Body of pancreas (tissue), 4 donors: ENCODE measurements at regions not wholly inside any gene's neighbourhood (a gene's known extent, or its start where the extent isn't known, plus 50 kb on each side); places are given as distances from the start of the nearest gene placed in this dataset.

Source experiments
- ATAC-seq: fragments of 150-250 bp; one replicate; pipeline ENCODE4 v1.9.1; 2016
- DNase-seq, 4 donors: peaks; one replicate each; pipeline ENCODE4 v3.0.0-alpha.2; 2019
- H3K27ac ChIP-seq, 4 donors: fragments of 200-600 bp; sonication (generic); 1 replicate in 3 of 4; 2 replicates in 1 of 4; pipeline versions ENCODE4 v1.5.1 to v1.6.1; 2016 to 2019; ENCODE audit warnings: mild to moderate bottlenecking in 1 of 4, mixed read lengths in 1 of 4, moderate library complexity in 1 of 4
- H3K27me3 ChIP-seq, 2 donors: fragments of 200-600 bp; sonication (generic); one replicate each; pipeline ENCODE4 v1.6.0; 2016; ENCODE audit warnings: mild to moderate bottlenecking in 1 of 2
- H3K36me3 ChIP-seq, 2 donors: fragments of 200-600 bp; sonication (generic); replicated peaks in 1 of 2; 2 replicates each; pipeline ENCODE4 v1.5.1; 2016; ENCODE audit warnings: low read depth in 2 of 2; ENCODE audit not compliant: insufficient read depth in 1 of 2
- H3K4me1 ChIP-seq: fragments of 200-600 bp; sonication (generic); one replicate; pipeline ENCODE4 v1.6.0; 2016
- H3K4me3 ChIP-seq, 2 donors: fragments of 200-600 bp; sonication (generic); 1 replicate in 1 of 2; 2 replicates in 1 of 2; pipeline ENCODE4 v1.5.1; 2016 to 2019
- H3K9me3 ChIP-seq, 3 donors: fragments of 200-600 bp; sonication (generic); 1 replicate in 2 of 3; 2 replicates in 1 of 3; pipeline ENCODE4 v1.5.1; 2016
- POLR2A ChIP-seq, 3 donors: fragments of 450-650 bp; IDR thresholded peaks; one replicate each; pipeline ENCODE4 v1.6.1; 2016; ENCODE audit warnings: antibody characterized with exemption in 3 of 3, mild to moderate bottlenecking in 2 of 3
- WGBS, 2 donors: methylation state at CpG; one replicate each; pipeline ENCODE4 v1.1.5; 2017; 5-methylcytosine and 5-hydroxymethylcytosine counted together
- intact Hi-C: fragments of 100-400 bp; cut with DNase I; formaldehyde crosslinking; loops from one replicate; pipeline ENCODE4 v1.15.1; 2023
- TF ChIP-seq, protein P1 (sequence below), 7 experiments: fragments of 450-650 bp in 4 of 7; fragments of 200-600 bp in 3 of 7; sonication (generic) in 3 of 7; IDR thresholded peaks; one replicate each; pipeline ENCODE4 v1.5.1; 2016 to 2019; ENCODE audit warnings: antibody characterized with exemption in 7 of 7

DNA sequence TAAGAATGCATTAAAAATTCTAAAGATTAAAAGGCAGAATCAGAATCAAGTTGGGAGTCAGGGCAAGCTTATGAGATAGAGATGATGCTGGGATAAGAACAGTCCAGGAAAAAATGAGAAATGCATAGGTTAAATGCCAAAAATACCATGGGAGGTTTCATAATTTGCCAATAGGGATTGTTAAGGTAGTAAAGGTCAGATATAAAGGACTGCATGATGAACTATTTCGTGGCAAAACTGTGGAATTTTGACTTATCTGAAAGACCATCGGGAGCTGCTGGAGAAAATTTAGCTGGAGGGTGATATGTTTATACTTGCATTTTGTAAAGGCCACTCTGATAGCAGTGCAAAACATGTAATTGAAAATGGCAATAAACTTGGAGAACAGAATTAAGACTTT is 1872.8 kb upstream of the ACO1 start:
- Histone ChIP-seq H3K4me1 (no peaks in the 10 kb centered on the region), H3K27me3 (no peaks in the 10 kb centered on the region), H3K36me3 (no peaks in the 10 kb centered on the region), H3K4me3 (no peak overlapping the region), H3K27ac (no peak overlapping the region), H3K9me3 (no peaks in the 10 kb centered on the region)
- ATAC-seq (no peak), DNase-seq (no peak)
- WGBS, 2 donors, result 31 to 35% methylated on average over 2 of the region's 2 CpGs
- intact Hi-C loops, result loop anchor here (10.0 kb wide), 1 partner anchor 63 kb away; no protein-coding TSS in a partner anchor
- TF ChIP-seq, protein P1, sequence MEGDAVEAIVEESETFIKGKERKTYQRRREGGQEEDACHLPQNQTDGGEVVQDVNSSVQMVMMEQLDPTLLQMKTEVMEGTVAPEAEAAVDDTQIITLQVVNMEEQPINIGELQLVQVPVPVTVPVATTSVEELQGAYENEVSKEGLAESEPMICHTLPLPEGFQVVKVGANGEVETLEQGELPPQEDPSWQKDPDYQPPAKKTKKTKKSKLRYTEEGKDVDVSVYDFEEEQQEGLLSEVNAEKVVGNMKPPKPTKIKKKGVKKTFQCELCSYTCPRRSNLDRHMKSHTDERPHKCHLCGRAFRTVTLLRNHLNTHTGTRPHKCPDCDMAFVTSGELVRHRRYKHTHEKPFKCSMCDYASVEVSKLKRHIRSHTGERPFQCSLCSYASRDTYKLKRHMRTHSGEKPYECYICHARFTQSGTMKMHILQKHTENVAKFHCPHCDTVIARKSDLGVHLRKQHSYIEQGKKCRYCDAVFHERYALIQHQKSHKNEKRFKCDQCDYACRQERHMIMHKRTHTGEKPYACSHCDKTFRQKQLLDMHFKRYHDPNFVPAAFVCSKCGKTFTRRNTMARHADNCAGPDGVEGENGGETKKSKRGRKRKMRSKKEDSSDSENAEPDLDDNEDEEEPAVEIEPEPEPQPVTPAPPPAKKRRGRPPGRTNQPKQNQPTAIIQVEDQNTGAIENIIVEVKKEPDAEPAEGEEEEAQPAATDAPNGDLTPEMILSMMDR (IDR thresholded peaks at IDR 0.05), result no peak
- TF ChIP-seq POLR2A (IDR thresholded peaks at IDR 0.05), result no peak

DNA sequence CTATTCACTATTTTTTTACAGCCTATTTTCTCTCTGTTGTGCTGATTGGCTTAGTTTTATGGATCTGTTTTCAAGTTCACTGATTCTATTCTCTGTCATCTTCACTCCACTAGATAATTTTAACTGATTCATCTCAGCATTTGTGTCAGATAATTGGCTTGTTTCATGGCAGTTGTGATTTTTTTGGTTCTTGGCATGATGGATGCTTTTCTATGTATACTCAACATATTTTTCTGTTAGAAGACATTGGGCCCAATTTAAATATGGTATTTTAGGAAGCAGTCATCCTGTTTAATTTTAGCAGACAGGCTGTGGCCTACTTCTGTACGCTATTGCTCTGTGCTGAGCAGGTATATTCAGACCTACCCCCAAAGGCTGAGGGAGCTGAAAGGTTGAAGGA is 1865.3 kb upstream of the ACO1 start:
- Histone ChIP-seq H3K27me3 (no peaks in the 10 kb centered on the region), H3K9me3 (no peaks in the 10 kb centered on the region), H3K4me1 (no peaks in the 10 kb centered on the region), H3K36me3 (no peaks in the 10 kb centered on the region), H3K27ac (no peak overlapping the region), H3K4me3 (no peak overlapping the region)
- TF ChIP-seq, protein P1 (IDR thresholded peaks at IDR 0.05), result no peak
- TF ChIP-seq POLR2A (IDR thresholded peaks at IDR 0.05), result no peak
- WGBS, 2 donors, result 63 to 85% methylated on average over 1 of the region's 1 CpG
- intact Hi-C loops, result loop anchor here (10.0 kb wide), 1 partner anchor 56 kb away; no protein-coding TSS in a partner anchor
- ATAC-seq (no peak), DNase-seq (no peak)

DNA sequence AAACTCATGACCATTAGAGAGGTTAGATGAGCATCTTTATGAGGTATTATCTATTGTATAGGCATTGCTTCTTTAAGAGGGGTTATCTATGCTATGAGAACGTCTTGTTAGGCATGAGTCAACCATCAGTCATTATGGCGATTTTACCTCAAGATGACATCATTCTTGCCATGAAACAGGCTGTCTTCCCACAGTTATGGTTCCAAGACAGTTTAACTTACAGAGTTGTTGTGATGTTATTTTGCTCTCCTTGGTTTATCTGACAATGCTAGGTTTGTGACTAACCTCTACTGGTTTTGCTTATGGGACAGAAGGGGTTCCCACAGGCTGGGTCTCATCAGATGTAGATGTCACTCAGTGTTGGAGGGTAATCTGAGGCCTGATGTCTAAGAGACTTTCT is 1864.7 kb upstream of the ACO1 start:
- DNase-seq (no peak), ATAC-seq (no peak)
- TF ChIP-seq POLR2A (IDR thresholded peaks at IDR 0.05), result no peak
- TF ChIP-seq, protein P1 (IDR thresholded peaks at IDR 0.05), result no peak
- H3K4me3 ChIP-seq, result no peak overlapping the region
- 22 to 29% methylated on average over 2 of the region's 2 CpGs for WGBS, 2 donors
- intact Hi-C loops, result loop anchor here (10.0 kb wide), 1 partner anchor 55 kb away; no protein-coding TSS in a partner anchor
- no peaks in the 10 kb centered on the region for H3K9me3 ChIP-seq
- no peaks in the 10 kb centered on the region for H3K36me3 ChIP-seq
- H3K27me3 ChIP-seq, result no peaks in the 10 kb centered on the region
- no peak overlapping the region for H3K27ac ChIP-seq
- no peaks in the 10 kb centered on the region for H3K4me1 ChIP-seq

DNA sequence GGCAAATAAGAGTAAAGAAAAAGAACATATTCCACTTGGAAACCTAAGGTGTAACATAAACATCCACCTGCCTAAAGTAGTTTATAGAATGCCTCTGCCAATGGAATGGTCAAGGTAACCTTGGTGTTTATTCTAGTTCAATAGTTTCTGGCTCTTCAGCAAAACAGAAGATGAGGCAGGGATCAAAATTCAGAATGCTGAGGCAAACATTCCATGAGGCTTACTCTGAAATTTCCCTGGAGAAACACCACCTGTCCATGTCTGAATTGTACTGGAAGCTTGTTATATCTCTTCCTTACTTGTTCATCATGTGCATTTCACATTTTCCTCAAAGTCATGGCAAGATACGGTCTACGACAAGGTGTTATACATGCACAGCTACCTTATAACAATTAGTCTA is 1862.4 kb upstream of the ACO1 start:
- Histone ChIP-seq H3K27ac (no peak overlapping the region), H3K4me1 (no peaks in the 10 kb centered on the region), H3K4me3 (no peak overlapping the region), H3K36me3 (no peaks in the 10 kb centered on the region), H3K27me3 (no peaks in the 10 kb centered on the region), H3K9me3 (no peaks in the 10 kb centered on the region)
- intact Hi-C loops, result no loop called here
- ATAC-seq, result no peak
- no peak for DNase-seq
- WGBS, 2 donors, result 75 to 81% methylated on average over 2 of the region's 2 CpGs
- TF ChIP-seq, protein P1 (IDR thresholded peaks at IDR 0.05), result no peak
- TF ChIP-seq POLR2A (IDR thresholded peaks at IDR 0.05), result no peak

DNA sequence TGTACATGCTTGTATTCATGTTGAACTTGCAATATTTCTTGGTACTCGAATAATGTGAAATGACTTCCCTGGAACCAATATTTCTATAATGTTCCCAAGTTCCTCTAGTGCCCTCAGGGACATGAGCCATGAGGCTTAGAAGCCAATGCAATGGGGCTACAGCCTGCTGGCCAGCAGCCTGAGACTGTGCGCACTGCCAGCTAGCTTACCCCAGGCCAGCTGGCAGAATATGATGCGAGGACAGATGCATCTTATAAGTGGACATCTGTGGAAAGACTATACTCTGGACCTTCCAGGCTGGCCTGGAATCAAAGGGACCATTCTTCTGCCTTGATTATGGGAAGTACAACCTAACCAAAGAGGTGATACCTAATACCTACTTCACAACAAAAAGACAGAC is 1862.0 kb upstream of the ACO1 start:
- ATAC-seq (no peak), DNase-seq (no peak)
- H3K9me3 ChIP-seq, result no peaks in the 10 kb centered on the region
- no peaks in the 10 kb centered on the region for H3K36me3 ChIP-seq
- no peaks in the 10 kb centered on the region for H3K27me3 ChIP-seq
- H3K27ac ChIP-seq, result no peak overlapping the region
- 38 to 50% methylated on average over 3 of the region's 3 CpGs for WGBS, 2 donors
- TF ChIP-seq, protein P1 (IDR thresholded peaks at IDR 0.05), result no peak
- TF ChIP-seq POLR2A (IDR thresholded peaks at IDR 0.05), result no peak
- intact Hi-C loops, result no loop called here
- no peak overlapping the region for H3K4me3 ChIP-seq
- no peaks in the 10 kb centered on the region for H3K4me1 ChIP-seq
